Brain pericyte (primary cell): ENCODE measurements at regions not wholly inside any gene's neighbourhood (a gene's known extent, or its start where the extent isn't known, plus 50 kb on each side); places are given as distances from the start of the nearest gene placed in this dataset.

Experiments used
- DNase-seq: peaks from one replicate; pipeline ENCODE4 v3.0.0-alpha.2; 2012; ENCODE audit warnings: low read depth, low spot score

DNA sequence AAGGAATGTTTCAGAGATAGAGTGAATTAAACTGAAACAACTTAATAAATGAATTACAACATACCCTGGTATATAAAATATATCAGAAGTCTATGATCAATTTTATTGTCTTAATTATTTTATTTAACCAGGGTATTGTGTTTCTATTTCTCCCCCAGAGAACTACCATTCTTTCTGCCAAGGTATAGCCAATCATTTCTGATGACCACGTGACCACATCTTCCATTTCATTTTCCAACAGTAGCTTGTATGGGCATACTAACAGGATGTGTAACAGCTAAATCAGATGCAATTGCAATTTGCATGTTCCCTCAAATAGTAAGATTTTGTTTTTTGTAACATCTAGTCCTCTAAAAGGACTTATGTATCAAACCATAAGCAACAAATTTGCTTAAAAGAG lies 123.9 kb upstream of the COL1A2 start:
- DNase-seq = no peak

DNA sequence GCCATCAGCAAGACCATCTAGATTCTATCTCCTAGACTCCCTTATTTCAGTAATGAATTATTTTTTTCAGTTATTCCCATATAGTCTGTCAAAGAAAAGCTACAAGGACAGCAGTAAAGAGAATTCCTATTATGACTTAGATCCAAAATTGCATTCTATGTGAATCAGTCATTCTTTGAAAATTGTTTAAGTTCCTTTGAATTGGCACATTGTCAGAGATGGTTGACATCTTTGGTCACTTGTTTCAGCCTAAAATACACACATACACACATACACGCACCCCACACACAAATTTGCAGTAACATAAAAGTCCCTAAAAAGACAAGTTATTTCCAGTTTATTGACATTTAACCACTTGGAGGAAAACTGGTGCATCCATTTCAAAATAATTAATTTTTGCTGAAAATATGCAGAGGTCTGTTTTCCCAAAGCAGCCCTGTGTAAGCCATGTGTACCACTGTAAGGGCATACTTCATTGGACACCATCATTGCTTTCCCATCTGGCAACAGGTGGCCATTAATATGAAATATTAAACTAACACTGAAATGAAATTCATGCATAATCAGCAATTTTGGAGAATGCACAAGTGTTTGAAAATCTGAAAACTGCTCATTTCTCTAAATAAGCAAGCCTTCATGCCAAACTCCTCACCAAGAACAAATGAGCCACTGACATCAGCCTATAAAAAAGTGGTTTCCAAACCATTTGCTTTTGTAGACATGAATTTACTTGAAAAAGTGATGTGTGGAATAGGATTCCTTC lies 121.7 kb upstream of the COL1A2 start:
- no peak for DNase-seq

DNA sequence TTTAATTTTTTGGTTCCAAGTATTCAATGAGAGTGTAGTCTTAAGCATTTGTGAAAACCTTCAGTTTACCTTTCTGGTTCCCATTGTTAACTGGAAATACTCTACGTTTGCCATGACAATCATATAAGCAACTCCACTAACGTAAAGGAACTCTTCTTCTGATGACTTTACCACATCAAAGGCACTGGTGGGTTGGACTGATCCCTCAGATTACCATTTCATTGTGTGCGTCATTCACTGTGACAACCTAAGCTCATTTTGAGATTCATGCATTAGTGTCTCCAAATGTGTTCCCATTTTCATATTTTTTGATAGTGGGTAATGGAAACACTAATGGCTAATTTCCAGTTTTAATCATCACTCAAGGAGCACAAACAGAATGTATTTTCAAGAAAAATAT lies 119.9 kb upstream of the COL1A2 start:
- no peak for DNase-seq

DNA sequence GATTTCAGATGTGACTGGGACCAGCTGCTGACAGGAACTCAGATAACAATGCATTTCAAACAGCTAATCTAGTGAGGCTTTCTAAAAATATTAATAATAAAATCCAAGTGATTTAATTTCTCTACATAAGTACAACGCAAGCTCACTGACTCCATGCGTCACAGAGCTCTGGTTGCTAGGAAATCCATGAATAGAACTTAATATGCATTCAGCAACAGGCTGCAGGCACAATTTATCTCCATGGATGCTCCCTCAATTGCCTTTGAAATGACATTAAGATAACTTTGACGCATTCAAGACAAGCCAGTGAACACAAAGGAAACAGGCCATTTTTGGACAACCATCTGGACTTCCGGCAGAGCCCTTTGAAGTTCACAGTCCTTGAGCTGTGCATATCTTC lies 118.7 kb upstream of the COL1A2 start:
- DNase-seq = no peak

DNA sequence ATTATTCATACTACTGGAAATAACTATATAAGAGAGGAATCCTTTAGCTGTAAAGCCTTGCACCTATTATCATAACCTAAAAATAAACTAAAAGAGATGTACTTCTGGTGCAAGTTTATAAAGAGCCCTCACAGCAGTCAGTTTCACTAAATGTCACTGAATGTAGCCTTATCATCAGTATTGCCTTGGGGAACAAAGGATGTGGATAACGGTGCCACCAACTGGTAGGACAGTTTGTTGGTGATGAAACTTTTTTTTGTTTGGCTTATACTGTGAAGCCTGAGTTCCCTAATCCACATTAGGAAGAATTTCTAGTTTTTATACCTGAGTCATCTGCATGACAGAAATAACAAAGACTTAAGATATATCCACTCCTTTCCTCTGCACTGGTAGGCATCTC lies 117.9 kb upstream of the COL1A2 start:
- no peak for DNase-seq

DNA sequence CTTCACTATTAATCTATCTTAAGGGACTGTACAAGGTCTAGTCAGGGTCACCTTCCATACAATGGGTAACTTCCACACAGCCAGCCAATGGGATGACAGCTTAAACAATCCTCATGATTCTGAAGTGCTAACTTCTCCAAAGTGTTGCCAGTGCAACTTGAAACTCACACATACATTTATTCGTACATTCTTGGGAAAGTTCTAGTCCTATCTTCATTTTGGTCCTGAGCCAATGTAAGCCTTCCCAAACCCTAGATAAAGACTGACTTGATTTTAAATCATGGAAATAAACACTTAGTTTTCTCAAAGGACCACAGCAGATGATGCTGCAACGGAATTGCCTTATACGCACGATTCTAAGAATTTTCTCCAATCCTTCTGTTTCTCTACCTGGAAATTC lies 117.5 kb upstream of the COL1A2 start:
- DNase-seq = no peak

DNA sequence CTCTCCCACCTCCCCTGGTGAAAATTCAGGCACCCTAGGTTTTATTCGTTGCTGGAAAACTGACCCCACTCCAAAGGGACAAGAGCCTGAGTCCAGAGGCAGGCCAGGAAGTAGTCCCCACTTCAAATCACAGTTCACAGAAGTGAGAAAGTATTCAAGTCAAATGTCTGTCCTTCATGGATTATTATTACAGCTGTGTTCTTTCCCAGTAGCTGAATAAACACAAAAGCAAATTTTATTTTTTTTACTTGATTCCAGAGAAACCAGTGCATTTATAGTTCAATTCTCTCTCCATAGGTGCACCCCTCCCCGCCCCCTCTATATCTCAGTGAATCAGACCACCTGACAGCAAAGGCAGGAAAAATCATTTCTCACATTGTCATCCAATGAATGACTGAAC lies 113.8 kb upstream of the COL1A2 start:
- DNase-seq = no peak

DNA sequence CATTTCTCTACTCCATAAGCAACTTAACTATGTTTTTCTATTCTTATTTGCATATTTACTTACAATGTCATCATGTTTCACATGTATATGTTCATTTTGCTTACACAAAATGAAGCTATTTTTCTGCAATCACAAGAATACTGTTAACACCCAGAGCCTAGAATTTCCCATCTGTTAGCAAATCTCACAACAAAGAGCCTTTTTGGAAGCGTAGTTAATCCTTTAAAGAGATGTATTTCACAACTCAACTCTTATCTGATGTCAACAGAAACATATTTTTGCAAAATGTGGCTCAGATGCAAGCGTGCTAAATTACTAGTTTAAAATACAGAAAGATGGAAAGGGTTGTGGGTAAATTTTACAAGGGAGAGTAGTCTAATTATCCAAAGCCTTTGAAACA lies 110.6 kb upstream of the COL1A2 start:
- DNase-seq = no peak

DNA sequence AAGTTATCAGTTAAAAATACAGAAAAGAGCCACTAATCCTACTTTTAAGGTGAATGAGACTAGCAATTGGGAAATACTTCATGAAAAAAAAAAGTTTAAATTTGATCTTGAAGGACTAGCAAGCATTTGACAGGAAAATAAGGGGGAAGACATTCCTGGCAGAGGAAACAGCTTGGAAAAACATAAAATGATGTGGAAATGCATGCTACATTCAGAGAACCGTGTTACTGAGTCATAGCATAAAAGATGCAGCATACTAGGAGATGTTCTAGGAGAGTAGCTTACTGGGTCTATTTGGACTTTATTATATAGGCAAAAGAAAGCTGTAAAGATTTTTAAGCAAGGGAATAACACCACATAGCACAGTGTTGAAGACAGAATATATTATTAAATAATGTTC lies 108.6 kb upstream of the COL1A2 start:
- DNase-seq = no peak

DNA sequence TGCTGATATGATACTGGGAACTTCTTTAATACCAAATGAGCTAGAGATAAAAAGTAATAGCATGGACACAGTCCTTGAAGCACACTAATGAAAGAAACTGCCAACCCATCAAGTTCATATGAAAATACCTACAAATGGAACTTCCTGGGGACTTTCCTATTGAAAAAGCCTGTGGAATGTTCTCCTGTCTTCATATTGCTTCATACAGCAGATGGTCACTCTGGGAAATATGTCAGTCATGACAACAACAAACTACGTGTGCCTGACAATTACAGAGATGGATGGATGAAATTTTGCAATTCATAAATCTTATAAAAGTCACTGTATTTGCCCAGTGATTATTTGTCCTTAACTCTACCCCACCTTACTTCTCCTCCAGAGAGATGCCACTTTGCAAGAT lies 106.6 kb upstream of the COL1A2 start:
- no peak for DNase-seq

DNA sequence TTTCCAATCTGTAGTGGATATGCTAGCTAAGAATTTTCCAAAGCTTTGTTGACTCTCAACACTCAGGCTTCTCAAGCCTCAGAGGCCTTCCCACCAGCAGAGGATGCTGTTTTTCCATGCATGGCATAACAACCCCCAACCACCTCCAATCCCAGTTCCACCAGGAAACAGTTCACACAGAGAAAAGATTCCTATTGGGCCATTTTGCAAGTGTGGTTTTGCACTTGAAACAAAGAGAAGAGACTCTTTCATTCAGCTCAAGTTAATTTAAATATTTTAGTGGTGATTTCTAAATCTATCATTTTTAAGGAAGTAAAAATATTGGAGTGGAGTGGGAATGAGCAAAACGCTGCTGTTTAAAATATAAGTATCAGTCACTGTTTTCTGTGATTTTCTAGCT lies 105.6 kb upstream of the COL1A2 start:
- DNase-seq = peak; percentile 61

DNA sequence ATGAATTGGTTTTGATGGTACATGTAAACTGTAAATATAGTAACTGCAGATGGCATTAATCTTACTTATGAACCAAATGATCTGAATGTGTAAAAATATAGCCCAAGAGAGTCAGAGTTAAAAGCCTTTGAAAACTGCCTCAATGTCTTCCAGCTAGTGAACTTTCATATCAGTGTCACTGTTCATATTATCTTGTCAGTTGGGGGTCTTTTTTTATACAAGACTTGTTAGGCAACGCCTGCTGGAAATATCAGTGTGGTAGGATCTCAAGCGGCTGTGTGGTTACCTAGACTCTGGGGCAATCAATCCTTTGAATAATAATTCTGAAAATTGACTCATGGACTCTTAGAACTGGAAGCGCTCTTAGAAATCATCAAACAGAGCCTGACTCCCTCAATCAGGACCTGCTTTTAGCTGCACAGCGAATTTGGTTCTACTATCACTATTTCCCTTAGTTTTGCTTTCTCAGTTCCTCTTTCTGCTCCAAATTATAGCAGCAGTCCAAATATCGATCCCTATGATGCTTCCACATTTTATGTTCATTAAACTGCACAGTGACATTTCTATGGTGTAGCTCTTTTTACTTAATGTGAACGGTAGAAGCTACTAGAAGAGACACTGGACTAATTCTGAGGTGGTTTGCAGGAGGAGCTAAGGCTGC lies 100.1 kb upstream of the COL1A2 start:
- no peak for DNase-seq

DNA sequence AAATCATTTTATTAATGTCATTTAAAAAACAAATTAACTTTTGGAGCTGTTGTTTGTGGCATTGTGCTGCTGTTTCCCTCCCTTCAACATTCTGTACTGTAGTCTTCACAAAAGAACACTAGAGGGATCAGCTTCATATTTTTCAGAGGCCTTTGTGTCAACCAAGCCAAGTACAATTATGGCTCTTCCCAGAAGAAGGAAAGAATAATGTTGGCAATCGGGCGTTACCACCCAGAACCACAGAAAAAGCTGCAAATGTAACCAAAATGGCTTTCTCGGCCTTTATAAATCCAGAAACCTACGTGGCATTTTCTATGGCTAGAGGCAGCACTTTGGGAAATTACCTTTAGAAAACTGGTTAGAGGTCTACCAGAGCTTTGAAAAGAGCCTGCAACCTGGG lies 98.8 kb upstream of the COL1A2 start:
- no peak for DNase-seq

DNA sequence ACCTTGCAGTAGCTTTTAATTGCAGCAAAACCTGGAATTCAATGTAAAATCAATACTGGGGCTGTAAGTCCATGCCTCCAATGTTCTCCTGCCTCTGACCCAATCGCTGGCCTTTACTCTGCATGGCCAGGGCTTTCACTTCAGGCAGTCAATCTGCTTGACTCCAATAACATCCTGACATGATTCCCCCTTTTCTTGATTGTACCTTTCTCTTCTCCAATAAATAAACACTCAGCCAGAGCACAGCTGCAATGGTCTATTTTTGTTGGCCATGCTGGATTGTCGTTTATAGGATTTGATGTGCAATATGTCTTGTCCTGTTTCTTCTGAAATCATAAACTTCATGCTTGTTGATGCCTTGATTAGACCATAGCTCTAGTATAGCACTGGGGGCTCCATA lies 97.8 kb upstream of the COL1A2 start:
- DNase-seq = no peak

DNA sequence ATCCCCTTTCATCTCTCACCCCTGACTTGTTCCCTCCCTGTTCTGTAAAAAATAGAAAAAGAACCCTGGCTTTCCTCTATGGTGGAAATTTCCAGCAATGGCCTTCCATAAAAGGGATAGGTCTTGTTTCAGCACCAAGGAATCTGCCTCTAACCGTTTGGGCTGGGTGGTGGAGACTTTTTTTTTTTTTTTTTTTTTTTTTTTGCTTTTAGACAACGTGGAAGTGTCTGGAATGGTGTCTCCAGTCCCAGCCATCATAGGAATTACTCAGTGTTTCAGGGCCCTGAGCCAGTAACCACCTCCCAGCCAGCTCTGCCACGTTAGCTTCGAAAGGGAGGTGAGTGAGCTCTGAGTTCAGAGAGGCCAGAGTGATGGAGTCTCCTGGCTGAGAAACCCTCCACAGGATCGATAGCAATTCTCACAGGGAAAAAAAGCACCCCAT lies 97.3 kb upstream of the COL1A2 start:
- DNase-seq = no peak

DNA sequence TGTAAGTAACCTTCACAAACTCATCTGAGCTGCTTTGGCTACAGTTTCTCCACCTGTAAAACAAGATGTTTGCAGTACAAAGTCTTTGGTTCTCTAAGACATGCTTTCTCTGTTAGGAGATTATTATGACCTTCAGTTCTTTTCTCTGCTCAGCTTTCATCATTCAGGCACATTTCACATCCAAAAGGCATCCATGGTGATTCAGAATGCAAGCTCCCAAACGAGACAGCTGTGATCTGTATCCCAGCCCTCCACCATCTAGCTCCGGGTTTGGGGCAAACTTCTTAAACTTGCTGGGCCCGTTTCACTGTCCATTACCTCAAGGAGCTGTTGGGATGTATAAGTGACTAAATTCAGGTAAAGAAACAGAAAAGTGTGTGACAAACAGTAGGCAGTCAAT lies 95.8 kb upstream of the COL1A2 start:
- DNase-seq = no peak

DNA sequence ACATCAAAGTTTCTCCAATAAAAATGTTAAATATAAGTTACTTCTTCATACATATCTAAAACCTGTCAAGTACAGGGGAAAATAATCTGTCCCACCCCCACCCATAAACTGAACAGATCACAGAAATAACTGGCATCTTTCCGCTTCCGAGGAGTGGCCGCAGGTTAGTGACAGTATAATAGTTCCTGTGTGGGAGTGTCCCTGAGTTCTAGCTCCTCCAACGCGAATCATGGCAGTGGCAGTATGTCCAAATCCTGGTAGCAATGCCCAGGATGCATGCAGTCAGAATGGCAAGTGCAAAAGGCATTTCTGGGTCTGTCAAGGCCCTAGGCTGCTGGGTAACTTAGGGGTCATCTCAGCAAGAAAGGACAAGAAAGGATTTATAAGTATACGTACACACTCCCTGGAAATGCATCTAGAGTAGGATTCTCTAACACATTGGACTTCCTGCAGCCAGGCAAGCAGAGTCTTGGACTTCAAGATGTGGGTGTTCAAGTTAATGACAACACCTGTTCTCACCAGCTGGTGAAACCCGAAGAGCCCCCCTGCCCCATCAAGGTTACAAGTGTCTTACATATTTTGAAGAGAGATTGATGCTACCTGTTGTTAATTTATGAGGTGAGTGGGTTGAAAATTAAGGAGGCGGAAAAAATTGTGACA lies 94.4 kb upstream of the COL1A2 start:
- no peak for DNase-seq

DNA sequence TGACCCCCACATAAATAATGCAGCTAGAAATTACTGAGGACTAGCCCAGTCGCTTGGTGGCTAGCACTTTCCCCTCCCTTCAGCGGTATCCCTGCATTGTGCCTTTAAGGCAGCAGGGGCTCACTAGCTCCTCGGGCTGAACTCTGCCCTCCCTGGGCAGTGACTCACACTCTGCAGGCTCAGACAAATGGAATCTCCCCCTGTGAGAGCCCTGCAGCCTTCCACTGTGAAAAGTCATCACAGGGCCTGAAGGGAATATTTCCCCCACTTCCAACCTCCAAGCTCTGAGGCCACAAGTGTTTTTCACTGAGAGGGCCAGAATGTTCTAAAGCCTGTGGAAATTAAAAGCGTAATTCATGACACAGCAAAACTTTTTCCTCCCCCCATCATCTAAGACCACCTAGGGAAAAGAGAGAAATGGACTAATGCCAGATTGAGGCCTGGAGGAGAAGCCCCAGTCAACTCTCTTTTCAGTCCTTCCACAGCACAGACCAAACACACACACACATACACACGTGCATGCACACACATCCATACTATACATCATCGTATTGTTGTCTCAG lies 93.6 kb upstream of the COL1A2 start:
- peak; percentile 94 for DNase-seq

DNA sequence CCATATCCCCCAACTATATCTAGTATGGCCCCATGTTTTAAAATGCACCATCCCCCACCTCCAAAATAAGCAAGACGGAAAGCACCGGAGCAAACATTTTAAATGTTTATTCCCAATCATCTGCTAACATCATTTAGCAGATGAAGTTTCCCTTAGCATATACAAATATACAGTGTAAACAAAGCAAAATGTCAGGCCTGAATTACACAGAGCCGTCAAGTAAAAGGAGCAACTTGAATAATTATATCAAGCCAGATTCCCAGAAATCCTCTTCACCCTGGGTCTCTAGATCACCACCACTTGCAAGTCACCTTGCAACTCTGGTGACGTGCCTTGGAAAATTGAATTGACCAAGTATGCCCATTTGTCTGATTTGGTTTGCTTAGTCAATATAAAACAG lies 91.6 kb upstream of the COL1A2 start:
- no peak for DNase-seq

DNA sequence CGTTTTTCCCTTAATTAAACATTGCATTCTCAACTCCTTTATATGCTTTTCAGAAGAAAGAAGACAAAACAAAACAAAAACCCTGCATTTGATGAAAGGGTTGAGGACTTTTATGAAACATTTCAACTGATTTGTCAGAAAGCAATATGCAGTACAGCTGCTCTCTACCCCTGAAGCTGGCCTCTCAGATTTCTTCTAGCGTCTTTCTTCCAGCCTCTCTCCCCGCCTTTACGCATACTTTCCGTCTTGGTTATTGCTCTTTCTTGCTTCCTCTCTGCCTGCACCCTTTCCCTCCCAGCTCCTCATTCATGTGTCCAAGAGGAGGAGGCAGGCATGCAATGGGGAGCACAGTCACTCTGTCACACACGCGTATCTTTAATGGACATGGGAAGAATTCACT lies 91.0 kb upstream of the COL1A2 start:
- no peak for DNase-seq

DNA sequence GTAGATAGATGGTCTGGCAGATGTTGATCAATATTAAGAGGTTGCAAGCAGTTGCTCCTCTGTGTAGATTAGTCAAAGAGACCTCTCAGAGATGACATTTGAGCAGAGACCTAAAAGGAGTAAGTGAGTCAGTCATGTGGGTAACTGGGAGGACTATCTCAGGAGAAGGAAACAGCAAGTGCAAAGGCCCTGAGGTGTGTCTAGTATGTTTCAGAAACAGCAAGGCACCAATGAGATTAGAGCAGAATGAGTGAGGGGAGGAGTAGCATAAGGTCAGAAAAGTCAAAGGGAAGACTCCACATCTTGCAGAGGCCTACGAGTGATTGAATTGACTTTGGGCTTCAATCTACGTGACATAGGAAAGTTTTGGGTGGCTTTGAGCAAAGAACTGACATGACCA lies 89.8 kb upstream of the COL1A2 start:
- DNase-seq = no peak

DNA sequence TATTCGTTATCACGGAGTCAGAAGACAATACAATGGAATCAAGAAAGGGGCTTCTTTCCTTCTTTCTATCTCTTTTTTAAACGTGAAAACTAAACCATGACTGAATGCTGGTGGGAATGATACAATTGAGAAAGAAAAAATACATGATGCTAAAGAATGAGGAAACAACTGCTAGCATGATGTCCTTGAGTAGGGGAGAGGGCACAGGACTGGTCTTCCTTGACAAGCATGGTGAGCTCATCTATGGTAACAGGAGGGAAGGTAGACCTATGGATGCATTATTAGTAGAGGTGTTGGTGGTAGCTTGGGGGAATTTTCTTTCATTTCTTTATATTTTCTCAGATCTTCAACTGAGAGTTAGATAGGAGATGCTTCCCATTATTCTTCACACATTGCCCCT lies 88.9 kb upstream of the COL1A2 start:
- DNase-seq = no peak
